ENCODE measurements at regions not wholly inside any gene's neighbourhood (a gene's known extent, or its start where the extent isn't known, plus 50 kb on each side); places are given as distances from the start of the nearest gene placed in this dataset.

GRCh38 chr6:119426619-119427018 lies 77.1 kb upstream of the MAN1A1 start:
- TF ChIP-seq CTCF (IDR thresholded peaks at IDR 0.05; ENCODE audit: poor library complexity, severe bottlenecking) (no peak), REST (IDR thresholded peaks at IDR 0.05; ENCODE audit: borderline replicate concordance) (no peak), TAF1 (IDR thresholded peaks at IDR 0.05; ENCODE audit: low read depth) (no peak), POLR2AphosphoS5 (IDR thresholded peaks at IDR 0.05) (no peak), EP300 (conservative IDR thresholded peaks at IDR 0.05; ENCODE audit: poor library complexity, severe bottlenecking) (no peak)

All from neural cell (in vitro differentiated cells).